Astrocyte of the spinal cord (primary cell): ENCODE measurements at regions not wholly inside any gene's neighbourhood (a gene's known extent, or its start where the extent isn't known, plus 50 kb on each side); places are given as distances from the start of the nearest gene placed in this dataset.

Experiments used
- DNase-seq: peaks from one replicate; pipeline ENCODE4 v3.0.0; 2011; ENCODE audit warnings: low read depth, low spot score
- H3K4me3 ChIP-seq: 2 replicates; pipeline ENCODE4 v1.5.1; 2011; ENCODE audit warnings: low read depth, mild to moderate bottlenecking, low read length, moderate library complexity
- CTCF ChIP-seq: IDR thresholded peaks from 2 replicates; pipeline ENCODE4 v1.5.1; 2012; ENCODE audit warnings: low read depth, mild to moderate bottlenecking, low read length, inconsistent platforms
- in situ Hi-C: cut with HindIII; loops from 2 replicates; pipeline ENCODE4 v1.10.0; 2017; ENCODE audit warnings: low sequenced_read_pairs

- no peak overlapping the region for H3K4me3 ChIP-seq
- in situ Hi-C loops, result no loop called here
- no peak for DNase-seq
- no peak for TF ChIP-seq CTCF
Observed at GRCh38 chr1:5343256-5344020, 648.8 kb downstream of the NPHP4 start.

GRCh38 chr1:5342830-5343229, 649.4 kb downstream of the NPHP4 start:
- TF ChIP-seq CTCF, result no peak
- DNase-seq, result no peak
- in situ Hi-C loops, result no loop called here
- H3K4me3 ChIP-seq, result no peak overlapping the region

GRCh38 chr1:5342172-5342571, 650.1 kb downstream of the NPHP4 start:
- in situ Hi-C loops, result no loop called here
- no peak for DNase-seq
- no peak overlapping the region for H3K4me3 ChIP-seq
- no peak for TF ChIP-seq CTCF

DNA sequence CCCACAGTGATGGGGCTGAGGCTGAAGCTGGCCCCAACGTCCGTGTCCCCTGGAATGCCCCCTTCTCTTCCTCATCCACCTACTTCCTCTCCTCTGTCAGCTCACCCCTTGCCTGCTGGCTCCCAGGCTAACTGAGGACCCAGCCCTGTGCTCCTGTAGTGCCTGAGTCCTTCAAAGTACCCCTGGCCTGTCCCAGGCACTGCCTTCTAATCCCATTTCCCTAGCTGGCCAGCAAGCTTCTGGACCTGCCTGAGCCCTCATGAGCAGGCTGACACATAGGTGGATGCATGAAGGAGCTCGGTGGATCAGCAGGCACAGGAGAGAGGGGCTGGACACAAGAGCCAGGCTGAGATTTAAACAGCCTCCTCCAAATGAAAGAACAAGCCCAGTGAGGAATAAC, 650.8 kb downstream of the NPHP4 start:
- TF ChIP-seq CTCF, result no peak
- H3K4me3 ChIP-seq, result no peak overlapping the region
- in situ Hi-C loops, result no loop called here
- no peak for DNase-seq

GRCh38 chr1:5340560-5341130, 651.6 kb downstream of the NPHP4 start:
- in situ Hi-C loops, result no loop called here
- no peak overlapping the region for H3K4me3 ChIP-seq
- TF ChIP-seq CTCF, result no peak
- no peak for DNase-seq

DNA sequence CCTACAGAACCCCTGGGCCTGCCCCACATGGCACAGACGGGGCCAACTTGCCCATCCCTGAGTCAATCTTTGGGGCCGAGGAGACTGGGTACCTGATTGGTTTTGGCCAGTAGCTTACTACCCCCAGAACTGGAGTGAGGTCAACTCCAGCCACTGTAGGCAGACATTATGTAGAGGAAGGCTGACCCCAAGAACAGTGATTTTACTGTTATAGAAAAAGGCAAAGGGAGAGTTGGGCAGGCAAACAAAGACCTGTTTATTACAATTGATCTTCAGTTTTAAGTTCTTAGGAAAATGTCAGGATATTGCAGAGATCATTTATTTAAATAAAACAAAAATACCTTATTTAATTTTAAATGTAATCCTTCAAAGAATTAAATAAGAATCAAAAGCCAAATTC, 653.8 kb downstream of the NPHP4 start:
- no peak overlapping the region for H3K4me3 ChIP-seq
- in situ Hi-C loops, result no loop called here
- DNase-seq, result no peak
- TF ChIP-seq CTCF, result no peak
